Body of pancreas (tissue), 4 donors: ENCODE measurements at regions not wholly inside any gene's neighbourhood (a gene's known extent, or its start where the extent isn't known, plus 50 kb on each side); places are given as distances from the start of the nearest gene placed in this dataset.

Experiments used
- ATAC-seq: fragments of 150-250 bp; one replicate; pipeline ENCODE4 v1.9.1; 2016
- DNase-seq, 4 donors: peaks; one replicate each; pipeline ENCODE4 v3.0.0-alpha.2; 2019
- H3K27ac ChIP-seq, 4 donors: fragments of 200-600 bp; sonication (generic); 1 replicate in 3 of 4; 2 replicates in 1 of 4; pipeline versions ENCODE4 v1.5.1 to v1.6.1; 2016 to 2019; ENCODE audit warnings: mild to moderate bottlenecking in 1 of 4, mixed read lengths in 1 of 4, moderate library complexity in 1 of 4
- H3K27me3 ChIP-seq, 2 donors: fragments of 200-600 bp; sonication (generic); one replicate each; pipeline ENCODE4 v1.6.0; 2016; ENCODE audit warnings: mild to moderate bottlenecking in 1 of 2
- H3K36me3 ChIP-seq, 2 donors: fragments of 200-600 bp; sonication (generic); replicated peaks in 1 of 2; 2 replicates each; pipeline ENCODE4 v1.5.1; 2016; ENCODE audit warnings: low read depth in 2 of 2; ENCODE audit not compliant: insufficient read depth in 1 of 2
- H3K4me1 ChIP-seq: fragments of 200-600 bp; sonication (generic); one replicate; pipeline ENCODE4 v1.6.0; 2016
- H3K4me3 ChIP-seq, 2 donors: fragments of 200-600 bp; sonication (generic); 1 replicate in 1 of 2; 2 replicates in 1 of 2; pipeline ENCODE4 v1.5.1; 2016 to 2019
- H3K9me3 ChIP-seq, 3 donors: fragments of 200-600 bp; sonication (generic); 1 replicate in 2 of 3; 2 replicates in 1 of 3; pipeline ENCODE4 v1.5.1; 2016
- POLR2A ChIP-seq, 3 donors: fragments of 450-650 bp; IDR thresholded peaks; one replicate each; pipeline ENCODE4 v1.6.1; 2016; ENCODE audit warnings: antibody characterized with exemption in 3 of 3, mild to moderate bottlenecking in 2 of 3
- WGBS, 2 donors: methylation state at CpG; one replicate each; pipeline ENCODE4 v1.1.5; 2017; 5-methylcytosine and 5-hydroxymethylcytosine counted together
- intact Hi-C: fragments of 100-400 bp; cut with DNase I; formaldehyde crosslinking; loops from one replicate; pipeline ENCODE4 v1.15.1; 2023
- TF ChIP-seq, protein P1 (sequence below), 7 experiments: fragments of 450-650 bp in 4 of 7; fragments of 200-600 bp in 3 of 7; sonication (generic) in 3 of 7; IDR thresholded peaks; one replicate each; pipeline ENCODE4 v1.5.1; 2016 to 2019; ENCODE audit warnings: antibody characterized with exemption in 7 of 7

GRCh38 chr5:107067395-107067794 lies 603.3 kb downstream of the EFNA5 start:
- Histone ChIP-seq H3K9me3 (peaks cover 0 to 6% (median 0%) of the 10 kb centered on the region in 3 donors), H3K27me3 (no peaks in the 10 kb centered on the region), H3K27ac (no peak overlapping the region), H3K4me1 (no peaks in the 10 kb centered on the region), H3K4me3 (no peak overlapping the region), H3K36me3 (no peaks in the 10 kb centered on the region)
- ATAC-seq, result no peak
- intact Hi-C loops, result no loop called here
- WGBS, 2 donors, result 73 to 85% methylated on average over 4 of the region's 4 CpGs
- peak in 1 of 4 donors; percentile 9 for DNase-seq
- TF ChIP-seq POLR2A (IDR thresholded peaks at IDR 0.05), result no peak
- TF ChIP-seq, protein P1, sequence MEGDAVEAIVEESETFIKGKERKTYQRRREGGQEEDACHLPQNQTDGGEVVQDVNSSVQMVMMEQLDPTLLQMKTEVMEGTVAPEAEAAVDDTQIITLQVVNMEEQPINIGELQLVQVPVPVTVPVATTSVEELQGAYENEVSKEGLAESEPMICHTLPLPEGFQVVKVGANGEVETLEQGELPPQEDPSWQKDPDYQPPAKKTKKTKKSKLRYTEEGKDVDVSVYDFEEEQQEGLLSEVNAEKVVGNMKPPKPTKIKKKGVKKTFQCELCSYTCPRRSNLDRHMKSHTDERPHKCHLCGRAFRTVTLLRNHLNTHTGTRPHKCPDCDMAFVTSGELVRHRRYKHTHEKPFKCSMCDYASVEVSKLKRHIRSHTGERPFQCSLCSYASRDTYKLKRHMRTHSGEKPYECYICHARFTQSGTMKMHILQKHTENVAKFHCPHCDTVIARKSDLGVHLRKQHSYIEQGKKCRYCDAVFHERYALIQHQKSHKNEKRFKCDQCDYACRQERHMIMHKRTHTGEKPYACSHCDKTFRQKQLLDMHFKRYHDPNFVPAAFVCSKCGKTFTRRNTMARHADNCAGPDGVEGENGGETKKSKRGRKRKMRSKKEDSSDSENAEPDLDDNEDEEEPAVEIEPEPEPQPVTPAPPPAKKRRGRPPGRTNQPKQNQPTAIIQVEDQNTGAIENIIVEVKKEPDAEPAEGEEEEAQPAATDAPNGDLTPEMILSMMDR (IDR thresholded peaks at IDR 0.05), result no peak

GRCh38 chr5:107063511-107063910 lies 607.2 kb downstream of the EFNA5 start:
- Histone ChIP-seq H3K4me1 (no peaks in the 10 kb centered on the region), H3K36me3 (no peaks in the 10 kb centered on the region), H3K9me3 (no peaks in the 10 kb centered on the region), H3K4me3 (no peak overlapping the region), H3K27me3 (no peaks in the 10 kb centered on the region), H3K27ac (no peak overlapping the region)
- no peak for TF ChIP-seq POLR2A (IDR thresholded peaks at IDR 0.05)
- TF ChIP-seq, protein P1 (IDR thresholded peaks at IDR 0.05), result no peak
- DNase-seq (no peak), ATAC-seq (no peak)
- intact Hi-C loops, result no loop called here

DNA sequence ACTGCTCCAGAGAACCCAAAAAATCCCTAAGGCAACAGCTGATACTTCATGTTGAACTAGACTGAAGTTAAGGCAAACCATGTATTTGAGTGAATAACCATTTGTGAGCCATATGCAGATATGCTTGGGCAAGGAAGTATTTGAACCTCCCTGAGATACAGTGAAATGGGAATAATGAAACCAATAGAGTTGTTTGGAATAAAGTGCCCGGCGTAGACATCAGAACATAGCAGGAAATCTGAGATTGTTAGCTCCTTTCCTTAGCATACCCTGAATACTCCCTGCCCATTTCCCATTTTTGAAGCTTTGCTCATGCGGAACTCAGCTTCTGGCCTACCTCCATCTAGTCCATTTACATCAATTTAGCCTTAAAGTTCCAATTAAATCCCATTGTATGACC lies 611.9 kb downstream of the EFNA5 start:
- no peak for ATAC-seq
- no peak overlapping the region for H3K4me3 ChIP-seq
- intact Hi-C loops, result no loop called here
- no peak for DNase-seq
- no peaks in the 10 kb centered on the region for H3K4me1 ChIP-seq
- H3K27ac ChIP-seq, result no peak overlapping the region
- H3K36me3 ChIP-seq, result no peaks in the 10 kb centered on the region
- no peaks in the 10 kb centered on the region for H3K9me3 ChIP-seq
- WGBS, 2 donors, result 90 to 91% methylated on average over 3 of the region's 3 CpGs
- no peaks in the 10 kb centered on the region for H3K27me3 ChIP-seq
- TF ChIP-seq POLR2A (IDR thresholded peaks at IDR 0.05), result no peak
- TF ChIP-seq, protein P1 (IDR thresholded peaks at IDR 0.05), result no peak

DNA sequence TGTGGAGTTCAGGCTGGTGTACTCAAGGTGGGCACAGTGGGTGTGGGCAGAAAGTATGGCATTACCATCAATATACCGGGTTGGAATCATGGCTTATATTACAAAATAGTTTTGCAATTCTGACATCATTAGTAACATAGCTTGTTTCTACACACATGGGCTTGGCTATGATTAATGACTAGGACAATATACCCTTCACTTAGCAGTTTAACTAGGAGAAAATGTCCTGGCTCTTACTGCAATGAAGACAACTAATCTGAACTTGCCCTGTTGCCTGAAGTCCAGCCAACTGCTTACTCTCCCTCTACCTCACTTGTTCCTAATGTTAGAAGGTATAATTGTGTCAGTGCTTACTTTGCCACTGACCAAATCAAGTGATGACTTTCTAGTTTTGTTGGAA lies 612.5 kb downstream of the EFNA5 start:
- H3K27me3 ChIP-seq, result no peaks in the 10 kb centered on the region
- no peak for DNase-seq
- H3K36me3 ChIP-seq, result no peaks in the 10 kb centered on the region
- intact Hi-C loops, result no loop called here
- H3K27ac ChIP-seq, result no peak overlapping the region
- no peak for ATAC-seq
- WGBS, 2 donors, result 86 to 100% methylated on average over 1 of the region's 1 CpG
- no peak overlapping the region for H3K4me3 ChIP-seq
- H3K9me3 ChIP-seq, result no peaks in the 10 kb centered on the region
- TF ChIP-seq, protein P1 (IDR thresholded peaks at IDR 0.05), result no peak
- TF ChIP-seq POLR2A (IDR thresholded peaks at IDR 0.05), result no peak
- no peaks in the 10 kb centered on the region for H3K4me1 ChIP-seq

DNA sequence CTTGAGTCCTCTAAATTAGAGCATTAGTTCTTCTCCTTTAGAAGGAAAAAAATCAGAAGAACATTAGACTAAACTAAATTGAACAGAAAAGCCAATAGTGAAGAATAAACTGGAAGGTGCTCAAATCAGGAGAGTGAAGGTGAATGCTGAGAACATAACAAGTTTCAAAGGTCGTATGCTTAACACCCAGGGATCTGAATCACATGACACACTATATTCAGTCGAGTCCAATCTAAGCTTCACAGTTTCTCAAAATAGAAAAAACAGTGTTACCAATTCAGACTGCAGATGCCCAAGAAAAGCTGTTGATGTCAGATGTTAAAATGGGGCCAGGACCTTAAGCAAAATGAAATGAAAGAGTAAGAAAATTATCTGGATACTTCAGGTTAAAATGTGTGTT lies 614.5 kb downstream of the EFNA5 start:
- TF ChIP-seq POLR2A (IDR thresholded peaks at IDR 0.05), result no peak
- TF ChIP-seq, protein P1 (IDR thresholded peaks at IDR 0.05), result no peak
- Histone ChIP-seq H3K36me3 (no peaks in the 10 kb centered on the region), H3K9me3 (no peaks in the 10 kb centered on the region), H3K4me3 (no peak overlapping the region), H3K4me1 (no peaks in the 10 kb centered on the region), H3K27ac (no peak overlapping the region), H3K27me3 (no peaks in the 10 kb centered on the region)
- ATAC-seq, result no peak
- WGBS, 2 donors, result 15 to 19% methylated on average over 2 of the region's 2 CpGs
- no peak for DNase-seq
- intact Hi-C loops, result no loop called here
